CD1c-positive myeloid dendritic cell (primary cell): ENCODE measurements at regions not wholly inside any gene's neighbourhood (a gene's known extent, or its start where the extent isn't known, plus 50 kb on each side); places are given as distances from the start of the nearest gene placed in this dataset.

ENCODE experiments used
- DNase-seq: peaks from one replicate; pipeline ENCODE4 v3.0.0-alpha.2; 2016; ENCODE audit errors: extremely low spot score

- no peak for DNase-seq
These were observed 607.0 kb upstream of the KIRREL3 start for GRCh38 chr11:127607487-127608085.

DNA sequence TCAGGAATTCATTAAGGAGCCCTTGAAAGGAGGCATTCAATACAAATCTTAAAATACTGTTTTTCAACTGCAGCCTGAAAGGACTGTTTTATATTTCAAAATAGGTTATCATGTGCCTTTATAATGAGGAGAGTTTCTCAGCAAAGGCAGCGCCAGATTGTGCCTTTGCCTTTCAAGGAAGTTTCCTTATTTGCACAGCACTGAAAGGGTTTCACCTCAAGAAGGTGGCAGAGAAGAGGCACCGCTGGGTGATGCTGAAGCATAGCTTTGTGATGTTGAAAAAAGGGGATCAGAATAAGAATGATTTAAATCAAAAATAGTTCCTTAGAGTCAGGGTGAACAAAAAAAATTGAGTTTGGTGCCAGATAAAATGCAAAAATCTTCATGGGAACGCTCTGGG lies 601.0 kb upstream of the KIRREL3 start:
- DNase-seq = no peak

- DNase-seq = no peak
These were observed 600.1 kb upstream of the KIRREL3 start for GRCh38 chr11:127600674-127601073.

GRCh38 chr11:127598476-127598875 lies 597.9 kb upstream of the KIRREL3 start:
- no peak for DNase-seq

DNA sequence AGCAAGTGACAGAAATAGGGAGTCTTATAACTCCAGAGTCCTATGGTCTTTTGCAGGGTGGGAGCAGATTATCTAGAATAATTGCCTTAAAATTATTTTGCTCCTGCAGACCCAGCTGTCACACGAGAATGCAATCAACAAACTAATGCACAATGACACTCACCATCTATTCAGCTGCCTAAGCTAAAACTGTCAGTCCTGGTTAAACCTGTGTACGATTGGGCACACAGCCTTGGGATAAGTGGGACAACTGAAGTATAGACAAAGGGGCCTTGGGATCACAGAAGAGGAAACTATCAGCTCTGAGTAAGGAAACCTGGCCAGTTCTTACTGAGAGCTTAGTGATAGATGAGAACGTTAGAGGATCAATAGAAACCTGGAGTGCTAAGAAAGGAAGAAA lies 595.9 kb upstream of the KIRREL3 start:
- no peak for DNase-seq

GRCh38 chr11:127592371-127592770 lies 591.8 kb upstream of the KIRREL3 start:
- no peak for DNase-seq

- DNase-seq = no peak
These were observed 589.7 kb upstream of the KIRREL3 start for GRCh38 chr11:127590314-127590713.

- no peak for DNase-seq
These were observed 587.9 kb upstream of the KIRREL3 start for GRCh38 chr11:127588431-127588830.

DNA sequence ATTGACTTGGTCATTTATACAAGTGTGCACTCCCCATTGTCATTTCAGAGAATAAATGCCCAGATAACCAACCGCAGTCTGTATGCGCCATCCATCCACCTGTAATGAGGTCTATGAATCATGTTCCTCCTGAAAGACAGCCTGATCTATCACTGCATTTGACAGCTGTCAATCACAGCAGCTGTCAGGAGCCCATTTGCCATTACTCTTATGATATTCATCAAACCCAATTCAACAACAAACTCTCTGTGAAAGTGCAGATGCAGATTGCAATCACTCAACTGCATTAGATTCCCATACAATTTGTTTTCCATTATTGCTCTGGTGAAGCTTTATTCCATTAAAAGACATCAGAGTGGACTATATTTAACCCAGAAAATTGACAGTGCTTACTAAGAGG lies 586.9 kb upstream of the KIRREL3 start:
- DNase-seq = no peak

DNA sequence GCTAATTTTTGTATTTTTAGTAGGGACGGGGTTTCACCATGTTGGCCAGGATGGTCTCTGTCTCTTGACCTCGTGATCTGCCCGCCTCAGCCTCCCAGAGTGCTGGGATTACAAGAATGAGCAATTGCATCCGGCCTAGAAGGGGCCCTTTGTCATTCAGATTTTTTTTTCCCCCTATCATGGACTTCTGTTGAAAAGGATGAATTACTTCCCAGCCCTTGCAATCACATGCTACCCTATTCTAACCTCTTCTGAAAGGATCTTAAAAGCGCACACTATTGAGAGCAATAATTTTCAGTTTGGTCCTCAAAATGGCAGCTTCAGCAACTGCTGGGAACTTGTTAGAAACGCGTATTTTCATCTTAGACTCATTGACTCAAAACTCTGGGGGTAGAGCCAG lies 575.6 kb upstream of the KIRREL3 start:
- DNase-seq = no peak

- no peak for DNase-seq
These were observed 573.9 kb upstream of the KIRREL3 start for GRCh38 chr11:127574478-127574877.

GRCh38 chr11:127568891-127569290 lies 568.3 kb upstream of the KIRREL3 start:
- DNase-seq = no peak

GRCh38 chr11:127567237-127567932 lies 566.8 kb upstream of the KIRREL3 start:
- no peak for DNase-seq

- DNase-seq = no peak
These were observed 564.2 kb upstream of the KIRREL3 start for GRCh38 chr11:127564810-127565209.

GRCh38 chr11:127559978-127560377 lies 559.4 kb upstream of the KIRREL3 start:
- DNase-seq = no peak

DNA sequence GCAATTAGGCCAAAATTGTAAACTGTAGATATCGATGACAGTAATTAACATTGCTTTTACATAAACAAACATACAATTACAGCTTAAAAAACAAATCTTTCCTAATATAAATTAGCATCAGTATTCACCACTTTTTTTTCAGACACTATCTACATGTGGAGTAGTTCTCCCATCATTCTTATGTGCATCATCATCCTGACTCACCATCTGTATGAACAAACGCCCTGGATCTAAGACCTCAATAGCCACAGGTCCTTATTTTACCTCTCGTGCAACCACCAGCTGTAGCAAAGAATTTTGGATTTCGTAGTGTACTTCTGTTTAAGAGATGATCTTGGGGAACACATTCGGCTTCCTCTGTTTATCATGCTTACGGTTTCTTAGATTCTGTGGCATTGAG lies 551.9 kb upstream of the KIRREL3 start:
- no peak for DNase-seq

DNA sequence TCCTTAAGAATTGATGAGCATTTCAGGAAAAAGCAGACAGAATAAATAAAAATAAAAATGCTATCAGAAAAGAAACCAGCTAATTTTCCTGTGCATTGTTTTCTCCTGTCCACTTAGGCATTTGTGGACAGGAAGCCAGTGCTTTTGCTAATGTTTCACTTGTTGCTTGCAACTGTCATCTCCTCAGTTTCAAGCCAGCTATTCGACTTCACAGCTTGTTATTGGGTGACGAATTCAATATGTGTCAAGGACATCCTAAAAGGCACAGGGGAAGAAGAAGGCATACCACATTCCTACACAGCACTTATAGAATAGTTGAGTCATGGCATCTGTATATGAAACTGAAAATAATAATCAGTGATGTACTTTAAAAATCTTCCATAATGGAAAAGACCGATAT lies 530.6 kb upstream of the KIRREL3 start:
- no peak for DNase-seq

- no peak for DNase-seq
These were observed 527.7 kb upstream of the KIRREL3 start for GRCh38 chr11:127528297-127528696.

DNA sequence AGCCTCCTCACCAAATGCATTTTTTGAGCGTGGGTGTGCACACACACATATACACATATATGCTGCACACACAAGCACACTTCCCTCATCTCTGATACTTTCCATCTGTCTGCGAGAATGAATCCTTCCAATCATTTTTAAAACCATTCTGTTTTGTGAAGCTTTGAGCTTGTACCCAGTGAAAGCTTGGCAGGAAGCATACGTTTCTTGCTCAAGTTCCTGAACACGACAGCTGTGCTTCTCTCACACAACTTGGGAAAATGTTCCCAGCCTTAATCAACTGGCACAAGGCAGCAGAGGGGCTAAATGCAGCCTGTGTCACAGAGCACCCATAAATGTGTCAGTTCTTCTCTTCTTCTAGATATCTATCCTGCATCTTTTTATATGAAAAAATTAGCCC lies 524.0 kb upstream of the KIRREL3 start:
- no peak for DNase-seq

- DNase-seq = no peak
These were observed 520.8 kb upstream of the KIRREL3 start for GRCh38 chr11:127521413-127521812.

- DNase-seq = no peak
These were observed 507.3 kb upstream of the KIRREL3 start for GRCh38 chr11:127507851-127508250.

DNA sequence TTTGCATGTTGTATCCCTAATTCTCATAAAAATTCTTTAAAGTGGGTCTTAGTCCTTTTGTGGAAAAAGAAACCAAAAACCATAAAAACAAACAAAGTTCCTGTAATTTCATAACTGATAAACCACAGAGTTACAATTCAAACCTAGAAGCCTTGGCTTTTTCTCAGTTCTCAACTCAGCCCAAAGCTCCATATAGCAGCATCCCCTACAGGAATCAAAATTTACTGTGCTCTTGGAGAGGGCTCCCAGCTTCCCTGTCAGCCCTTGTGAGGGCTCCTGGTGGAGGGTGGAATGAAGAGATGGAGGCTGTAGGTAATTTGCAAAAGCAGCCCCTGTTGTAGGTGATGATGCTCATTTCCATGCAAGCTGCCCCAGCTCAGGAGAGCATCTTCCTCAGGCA lies 506.1 kb upstream of the KIRREL3 start:
- DNase-seq = no peak

GRCh38 chr11:127506126-127506525 lies 505.6 kb upstream of the KIRREL3 start:
- no peak for DNase-seq

- DNase-seq = no peak
These were observed 495.6 kb upstream of the KIRREL3 start for GRCh38 chr11:127496165-127496564.
